Esophagus muscularis mucosa (tissue), 4 donors: ENCODE measurements at regions not wholly inside any gene's neighbourhood (a gene's known extent, or its start where the extent isn't known, plus 50 kb on each side); places are given as distances from the start of the nearest gene placed in this dataset.

Experiments used
- CTCF ChIP-seq, 3 experiments: fragments of 200-600 bp in 2 of 3; fragments of 450-650 bp in 1 of 3; sonication (generic) in 2 of 3; IDR thresholded peaks; one replicate each; pipeline ENCODE4 v1.5.1; 2017 to 2019; ENCODE audit warnings: antibody characterized with exemption in 3 of 3, mild to moderate bottlenecking in 2 of 3, moderate library complexity in 1 of 3
- EP300 ChIP-seq: sonication (generic); formaldehyde crosslinking; IDR thresholded peaks from one replicate; pipeline ENCODE4 v1.6.1; 2017; ENCODE audit warnings: antibody characterized with exemption
- POLR2A ChIP-seq: fragments of 450-650 bp; IDR thresholded peaks from one replicate; pipeline ENCODE4 v1.6.1; 2017; ENCODE audit warnings: antibody characterized with exemption, moderate library complexity, mild to moderate bottlenecking, low read depth

- TF ChIP-seq CTCF (IDR thresholded peaks at IDR 0.05) = no peak
- TF ChIP-seq POLR2A = no peak
- no peak for TF ChIP-seq EP300
Measured at GRCh38 chr6:119470893-119471542, 121.5 kb upstream of the MAN1A1 start.
